ENCODE measurements at regions not wholly inside any gene's neighbourhood (a gene's known extent, or its start where the extent isn't known, plus 50 kb on each side); places are given as distances from the start of the nearest gene placed in this dataset.
"Not testable (repeated sequence)": the region's sequence is repeated elsewhere in the genome, so short reads cannot be mapped to it uniquely, and the experiment has no call there.

GRCh38 chr6:167670938-167671338 is 155.8 kb upstream of the AFDN start:
- Histone ChIP-seq H3K9me3 (no peaks in the 10 kb centered on the region), H3K27me3 (no peaks in the 10 kb centered on the region), H3K4me1 (no peaks in the 10 kb centered on the region), H3K36me3 (no peaks in the 10 kb centered on the region), H3K27ac (no peak overlapping the region), H3K4me3 (replicated peaks in 1 of 3) (no peak overlapping the region)
- intact Hi-C loops (cut with DNase I), result no loop called here
- TF ChIP-seq, protein P1, sequence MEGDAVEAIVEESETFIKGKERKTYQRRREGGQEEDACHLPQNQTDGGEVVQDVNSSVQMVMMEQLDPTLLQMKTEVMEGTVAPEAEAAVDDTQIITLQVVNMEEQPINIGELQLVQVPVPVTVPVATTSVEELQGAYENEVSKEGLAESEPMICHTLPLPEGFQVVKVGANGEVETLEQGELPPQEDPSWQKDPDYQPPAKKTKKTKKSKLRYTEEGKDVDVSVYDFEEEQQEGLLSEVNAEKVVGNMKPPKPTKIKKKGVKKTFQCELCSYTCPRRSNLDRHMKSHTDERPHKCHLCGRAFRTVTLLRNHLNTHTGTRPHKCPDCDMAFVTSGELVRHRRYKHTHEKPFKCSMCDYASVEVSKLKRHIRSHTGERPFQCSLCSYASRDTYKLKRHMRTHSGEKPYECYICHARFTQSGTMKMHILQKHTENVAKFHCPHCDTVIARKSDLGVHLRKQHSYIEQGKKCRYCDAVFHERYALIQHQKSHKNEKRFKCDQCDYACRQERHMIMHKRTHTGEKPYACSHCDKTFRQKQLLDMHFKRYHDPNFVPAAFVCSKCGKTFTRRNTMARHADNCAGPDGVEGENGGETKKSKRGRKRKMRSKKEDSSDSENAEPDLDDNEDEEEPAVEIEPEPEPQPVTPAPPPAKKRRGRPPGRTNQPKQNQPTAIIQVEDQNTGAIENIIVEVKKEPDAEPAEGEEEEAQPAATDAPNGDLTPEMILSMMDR (IDR thresholded peaks at IDR 0.05), result no peak
- whole genome bisulfite sequencing, 2 donors, result 91 to 95% methylated on average over 7 of the region's 7 CpGs
- DNase-seq, result no peak

- H3K36me3 ChIP-seq; DNase-seq; H3K27me3 ChIP-seq; intact Hi-C loops (cut with DNase I); H3K27ac ChIP-seq; H3K4me1 ChIP-seq; H3K4me3 ChIP-seq (replicated peaks in 1 of 3); H3K9me3 ChIP-seq: not testable (repeated sequence)
- TF ChIP-seq, protein P1 (IDR thresholded peaks at IDR 0.05), result peak in 2 of 6 experiments; percentile 20 to 22
- 87 to 97% methylated on average over 3 of the region's 3 CpGs for WGBS, 2 donors
These were observed 155.2 kb upstream of the AFDN start for GRCh38 chr6:167671379-167671976.

- no peak for DNase-seq
- no peak overlapping the region for H3K4me3 ChIP-seq (replicated peaks in 1 of 3)
- no peaks in the 10 kb centered on the region for H3K4me1 ChIP-seq
- TF ChIP-seq POLR2A (IDR thresholded peaks at IDR 0.05), result no peak
- TF ChIP-seq, protein P1 (IDR thresholded peaks at IDR 0.05), result no peak
- intact Hi-C loops (cut with DNase I), result no loop called here
- 92 to 95% methylated on average over 33 of the region's 33 CpGs for WGBS, 2 donors
- H3K9me3 ChIP-seq, result no peaks in the 10 kb centered on the region
- H3K36me3 ChIP-seq, result no peaks in the 10 kb centered on the region
- H3K27ac ChIP-seq, result no peak overlapping the region
- H3K27me3 ChIP-seq, result no peaks in the 10 kb centered on the region
These were observed 154.6 kb upstream of the AFDN start for GRCh38 chr6:167671977-167672687.

DNA sequence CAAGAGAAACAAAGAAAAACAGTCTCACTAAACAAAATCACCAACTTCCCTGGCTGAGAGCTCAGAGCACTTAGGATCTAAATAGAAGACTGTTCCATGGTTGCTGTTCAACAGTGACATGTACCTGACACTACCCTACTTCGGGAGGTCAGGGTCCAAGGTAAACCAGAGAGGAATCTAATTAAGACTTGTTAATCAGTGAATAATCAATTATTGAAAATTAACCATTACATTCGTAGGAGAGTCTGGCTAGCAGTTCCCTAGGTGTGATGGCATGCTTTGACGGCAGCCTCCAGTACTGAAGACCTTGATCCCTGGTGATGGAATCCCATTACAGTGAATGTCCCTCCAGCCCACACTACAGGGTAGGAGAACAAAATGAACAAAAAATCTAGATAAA is 154.0 kb upstream of the AFDN start:
- no peak for DNase-seq
- Histone ChIP-seq H3K36me3 (no peaks in the 10 kb centered on the region), H3K27ac (no peak overlapping the region), H3K27me3 (no peaks in the 10 kb centered on the region), H3K4me1 (peaks cover 1 to 3% of the 10 kb centered on the region in 2 donors), H3K9me3 (no peaks in the 10 kb centered on the region), H3K4me3 (replicated peaks in 1 of 3) (no peak overlapping the region)
- no peak for TF ChIP-seq POLR2A (IDR thresholded peaks at IDR 0.05)
- TF ChIP-seq, protein P1 (IDR thresholded peaks at IDR 0.05), result no peak
- intact Hi-C loops (cut with DNase I), result no loop called here
- WGBS, 2 donors, result 89 to 94% methylated on average over 3 of the region's 3 CpGs

DNA sequence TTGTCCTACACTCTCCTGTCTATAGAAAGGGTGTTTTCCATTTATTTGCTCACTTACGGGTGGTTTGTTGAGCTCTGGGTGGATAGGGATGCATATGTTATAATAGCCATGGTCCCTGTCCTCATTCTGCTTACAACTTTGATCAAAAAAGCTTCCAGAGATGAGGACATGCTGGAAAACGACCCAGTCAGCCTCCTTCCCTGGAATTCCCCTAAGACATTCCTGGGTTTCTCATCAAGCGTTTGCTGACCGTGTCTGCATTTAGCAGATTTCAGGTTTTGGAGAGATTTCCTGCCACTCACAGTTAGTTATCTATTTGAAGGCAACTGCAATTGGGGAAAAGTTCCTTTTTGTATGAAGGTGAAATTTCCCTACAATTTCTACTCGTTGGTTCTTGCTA is 152.8 kb upstream of the AFDN start:
- no peaks in the 10 kb centered on the region for H3K9me3 ChIP-seq

More for the DNA sequence above, 152.8 kb upstream of the AFDN start:
- TF ChIP-seq, protein P1 (IDR thresholded peaks at IDR 0.05), result no peak
- TF ChIP-seq POLR2A (IDR thresholded peaks at IDR 0.05), result no peak
- intact Hi-C loops (cut with DNase I), result no loop called here
- H3K4me3 ChIP-seq (replicated peaks in 1 of 3), result no peak overlapping the region
- no peak for DNase-seq
- H3K36me3 ChIP-seq, result no peaks in the 10 kb centered on the region
- H3K27me3 ChIP-seq, result no peaks in the 10 kb centered on the region
- no peak overlapping the region for H3K27ac ChIP-seq
- H3K4me1 ChIP-seq, result peaks cover 8 to 15% of the 10 kb centered on the region in 2 donors
- 70 to 75% methylated on average over 5 of the region's 5 CpGs for WGBS, 2 donors

Data from thyroid gland (tissue), 4 donors.